ENCODE measurements at regions not wholly inside any gene's neighbourhood (a gene's known extent, or its start where the extent isn't known, plus 50 kb on each side); places are given as distances from the start of the nearest gene placed in this dataset.

DNA sequence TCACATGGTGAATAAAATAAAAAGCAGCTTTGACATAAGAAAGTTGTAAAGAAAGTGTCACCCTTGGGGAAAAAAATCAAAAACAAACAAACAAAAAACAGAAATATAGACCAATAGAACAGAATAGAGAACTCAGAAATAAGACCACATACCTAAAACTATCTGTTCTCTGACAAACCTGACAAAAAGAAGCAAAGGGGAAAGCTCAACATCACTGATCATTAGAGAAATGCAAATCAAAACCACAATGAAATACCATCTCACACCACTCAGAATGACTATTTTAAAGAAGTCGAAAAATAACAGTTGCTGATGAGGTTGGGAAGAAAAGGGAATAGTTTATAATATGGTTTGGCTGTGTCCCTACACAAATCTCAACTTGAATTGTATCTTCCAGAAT is 159.1 kb downstream of the TINAG start (continued):
- TF ChIP-seq POLR2AphosphoS5 (IDR thresholded peaks at IDR 0.05; ENCODE audit: low read depth) = no peak

DNA sequence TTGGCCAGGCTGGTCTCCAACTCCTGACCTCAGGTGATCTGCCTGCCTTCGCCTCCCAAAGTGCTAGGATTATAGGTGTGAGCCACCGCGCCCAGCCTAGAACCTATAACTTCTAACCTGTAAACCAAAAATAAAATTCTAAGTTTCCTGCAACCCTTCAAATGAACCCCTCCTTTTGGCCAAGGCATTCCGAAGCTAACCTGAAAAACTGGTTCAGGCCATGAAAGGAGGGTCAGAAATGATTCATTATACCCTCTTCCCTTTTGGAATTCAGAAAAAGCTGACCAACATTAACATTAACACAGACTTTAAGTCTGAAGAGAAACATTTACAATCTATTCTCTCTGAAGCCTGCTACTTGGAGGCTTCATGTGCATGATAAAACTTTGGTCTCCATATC is 165.1 kb downstream of the TINAG start:
- ATAC-seq = no peak
- Histone ChIP-seq H3K79me2 (replicated peaks; ENCODE audit: insufficient read depth) (no peaks in the 10 kb centered on the region), H3K9me2 (ENCODE audit: insufficient read depth) (no peaks in the 10 kb centered on the region), H3K27me3 (ENCODE audit: insufficient read depth) (no peaks in the 10 kb centered on the region), H3K36me3 (ENCODE audit: insufficient read depth) (no peaks in the 10 kb centered on the region), H4K20me1 (replicated peaks; ENCODE audit: insufficient read depth) (no peaks in the 10 kb centered on the region), H3K4me1 (ENCODE audit: insufficient read depth) (peaks cover 35% of the 10 kb centered on the region; the same call in 1 of the 2 replicates), H2AFZ (no peak overlapping the region), H3K4me3 (no peak overlapping the region), H3K27ac (ENCODE audit: low read depth) (0 out of 2 replicates have a peak overlapping the region, but pooled peaks have one; percentile 12), H3K4me2 (0 out of 2 replicates have a peak overlapping the region, but pooled peaks have one; percentile 21), H3F3A (replicated peaks; ENCODE audit: low read depth) (no peaks in the 10 kb centered on the region)
- no peaks in the 10 kb centered on the region for H3K27me3 Mint-ChIP-seq (ENCODE audit: insufficient read depth, low read depth, poor library complexity)
- H3K9me3 Mint-ChIP-seq = no peaks in the 10 kb centered on the region
- peaks cover 17% of the 10 kb centered on the region for H3K4me1 Mint-ChIP-seq
- no peak for TF ChIP-seq ZNF114 (CRISPR knock-in tag; IDR thresholded peaks at IDR 0.05)
- no peak for TF ChIP-seq POLR2AphosphoS5 (IDR thresholded peaks at IDR 0.05; ENCODE audit: low read depth)
- TF ChIP-seq CREB1 (CRISPR knock-in tag; IDR thresholded peaks at IDR 0.05; ENCODE audit: low read depth) = no peak
- no peak for TF ChIP-seq JUNB (IDR thresholded peaks at IDR 0.05; ENCODE audit: unreplicated experiment)
- TF ChIP-seq EZH2phosphoT487 (IDR thresholded peaks at IDR 0.05; ENCODE audit: unreplicated experiment) = no peak
- TF ChIP-seq EZH2 (IDR thresholded peaks at IDR 0.05; ENCODE audit: low read depth, unreplicated experiment) = no peak
- no peak for TF ChIP-seq STAT1 (IDR thresholded peaks at IDR 0.05; ENCODE audit: unreplicated experiment)
- TF ChIP-seq NANOG (IDR thresholded peaks at IDR 0.05; ENCODE audit: borderline replicate concordance) = no peak
- TF ChIP-seq, protein P1, sequence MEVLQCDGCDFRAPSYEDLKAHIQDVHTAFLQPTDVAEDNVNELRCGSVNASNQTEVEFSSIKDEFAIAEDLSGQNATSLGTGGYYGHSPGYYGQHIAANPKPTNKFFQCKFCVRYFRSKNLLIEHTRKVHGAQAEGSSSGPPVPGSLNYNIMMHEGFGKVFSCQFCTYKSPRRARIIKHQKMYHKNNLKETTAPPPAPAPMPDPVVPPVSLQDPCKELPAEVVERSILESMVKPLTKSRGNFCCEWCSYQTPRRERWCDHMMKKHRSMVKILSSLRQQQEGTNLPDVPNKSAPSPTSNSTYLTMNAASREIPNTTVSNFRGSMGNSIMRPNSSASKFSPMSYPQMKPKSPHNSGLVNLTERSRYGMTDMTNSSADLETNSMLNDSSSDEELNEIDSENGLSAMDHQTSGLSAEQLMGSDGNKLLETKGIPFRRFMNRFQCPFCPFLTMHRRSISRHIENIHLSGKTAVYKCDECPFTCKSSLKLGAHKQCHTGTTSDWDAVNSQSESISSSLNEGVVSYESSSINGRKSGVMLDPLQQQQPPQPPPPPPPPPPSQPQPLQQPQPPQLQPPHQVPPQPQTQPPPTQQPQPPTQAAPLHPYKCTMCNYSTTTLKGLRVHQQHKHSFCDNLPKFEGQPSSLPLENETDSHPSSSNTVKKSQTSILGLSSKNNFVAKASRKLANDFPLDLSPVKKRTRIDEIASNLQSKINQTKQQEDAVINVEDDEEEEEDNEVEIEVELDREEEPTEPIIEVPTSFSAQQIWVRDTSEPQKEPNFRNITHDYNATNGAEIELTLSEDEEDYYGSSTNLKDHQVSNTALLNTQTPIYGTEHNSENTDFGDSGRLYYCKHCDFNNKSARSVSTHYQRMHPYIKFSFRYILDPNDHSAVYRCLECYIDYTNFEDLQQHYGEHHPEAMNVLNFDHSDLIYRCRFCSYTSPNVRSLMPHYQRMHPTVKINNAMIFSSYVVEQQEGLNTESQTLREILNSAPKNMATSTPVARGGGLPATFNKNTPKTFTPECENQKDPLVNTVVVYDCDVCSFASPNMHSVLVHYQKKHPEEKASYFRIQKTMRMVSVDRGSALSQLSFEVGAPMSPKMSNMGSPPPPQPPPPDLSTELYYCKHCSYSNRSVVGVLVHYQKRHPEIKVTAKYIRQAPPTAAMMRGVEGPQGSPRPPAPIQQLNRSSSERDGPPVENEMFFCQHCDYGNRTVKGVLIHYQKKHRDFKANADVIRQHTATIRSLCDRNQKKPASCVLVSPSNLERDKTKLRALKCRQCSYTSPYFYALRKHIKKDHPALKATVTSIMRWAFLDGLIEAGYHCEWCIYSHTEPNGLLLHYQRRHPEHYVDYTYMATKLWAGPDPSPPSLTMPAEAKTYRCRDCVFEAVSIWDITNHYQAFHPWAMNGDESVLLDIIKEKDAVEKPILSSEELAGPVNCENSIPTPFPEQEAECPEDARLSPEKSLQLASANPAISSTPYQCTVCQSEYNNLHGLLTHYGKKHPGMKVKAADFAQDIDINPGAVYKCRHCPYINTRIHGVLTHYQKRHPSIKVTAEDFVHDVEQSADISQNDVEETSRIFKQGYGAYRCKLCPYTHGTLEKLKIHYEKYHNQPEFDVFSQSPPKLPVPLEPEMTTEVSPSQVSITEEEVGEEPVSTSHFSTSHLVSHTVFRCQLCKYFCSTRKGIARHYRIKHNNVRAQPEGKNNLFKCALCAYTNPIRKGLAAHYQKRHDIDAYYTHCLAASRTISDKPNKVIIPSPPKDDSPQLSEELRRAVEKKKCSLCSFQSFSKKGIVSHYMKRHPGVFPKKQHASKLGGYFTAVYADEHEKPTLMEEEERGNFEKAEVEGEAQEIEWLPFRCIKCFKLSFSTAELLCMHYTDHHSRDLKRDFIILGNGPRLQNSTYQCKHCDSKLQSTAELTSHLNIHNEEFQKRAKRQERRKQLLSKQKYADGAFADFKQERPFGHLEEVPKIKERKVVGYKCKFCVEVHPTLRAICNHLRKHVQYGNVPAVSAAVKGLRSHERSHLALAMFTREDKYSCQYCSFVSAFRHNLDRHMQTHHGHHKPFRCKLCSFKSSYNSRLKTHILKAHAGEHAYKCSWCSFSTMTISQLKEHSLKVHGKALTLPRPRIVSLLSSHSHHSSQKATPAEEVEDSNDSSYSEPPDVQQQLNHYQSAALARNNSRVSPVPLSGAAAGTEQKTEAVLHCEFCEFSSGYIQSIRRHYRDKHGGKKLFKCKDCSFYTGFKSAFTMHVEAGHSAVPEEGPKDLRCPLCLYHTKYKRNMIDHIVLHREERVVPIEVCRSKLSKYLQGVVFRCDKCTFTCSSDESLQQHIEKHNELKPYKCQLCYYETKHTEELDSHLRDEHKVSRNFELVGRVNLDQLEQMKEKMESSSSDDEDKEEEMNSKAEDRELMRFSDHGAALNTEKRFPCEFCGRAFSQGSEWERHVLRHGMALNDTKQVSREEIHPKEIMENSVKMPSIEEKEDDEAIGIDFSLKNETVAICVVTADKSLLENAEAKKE (CRISPR knock-in tag; IDR thresholded peaks at IDR 0.05) = no peak
- no peak for TF ChIP-seq ETS1 (IDR thresholded peaks at IDR 0.05)
- no peak for TF ChIP-seq REST (IDR thresholded peaks at IDR 0.05; ENCODE audit: unreplicated experiment)
- TF ChIP-seq CTCF (conservative IDR thresholded peaks at IDR 0.05; ENCODE audit: low read depth in 2 of 2) = no peak
- no peak for TF ChIP-seq ZNF331 (CRISPR knock-in tag; IDR thresholded peaks at IDR 0.05; ENCODE audit: low read depth)
- H3K27ac Mint-ChIP-seq = peak overlapping the region; percentile 62; the same call in 1 of the 2 replicates
- no peak overlapping the region for H3K4me3 Mint-ChIP-seq
- no peaks in the 10 kb centered on the region; the same call in 2 of the 3 replicates for H3K36me3 Mint-ChIP-seq (ENCODE audit: low read depth)
- DNase-seq (ENCODE audit: low spot score) = peak; percentile 43
